GM12878 (cell line): ENCODE measurements at regions not wholly inside any gene's neighbourhood (a gene's known extent, or its start where the extent isn't known, plus 50 kb on each side); places are given as distances from the start of the nearest gene placed in this dataset.

ENCODE experiments used
- ATAC-seq: fragments of 200-7000 bp; cut with Tn5 transposase; 3 replicates; pipeline ENCODE4 v1.9.1; 2020; ENCODE audit warnings: mild to moderate bottlenecking, moderate library complexity
- BruUV-seq: library from RNA; stranded (reverse); fragments of 400-500 nt; replicated peaks from 2 replicates; lab custom pipeline; 2021; lab: Mats Ljungman, UMichigan
- CTCF ChIA-PET: fragments of 300-600 bp; sonication (Branson Sonifier 250); formaldehyde crosslinking; extraction: SDS; loops from one replicate; lab custom pipeline; 2021; ENCODE audit warnings: inconsistent platforms; lab: Yijun Ruan, JAX
- POLR2A ChIA-PET: fragments of 350-600 bp; formaldehyde crosslinking; extraction: SDS; loops from one replicate; lab custom pipeline; 2021; ENCODE audit warnings: inconsistent platforms; lab: Charles Lee
- RAD21 ChIA-PET: fragments of 300-600 bp; sonication (Branson Sonifier 250); formaldehyde crosslinking; loops from one replicate; lab custom pipeline; 2023; ENCODE audit warnings: antibody characterized with exemption; ENCODE audit not compliant: unreplicated experiment; lab: Charles Lee
- SMC1A ChIA-PET: fragments of 300-600 bp; sonication (Branson Sonifier 250); formaldehyde crosslinking; loops from one replicate; lab custom pipeline; 2023; ENCODE audit not compliant: unreplicated experiment, uncharacterized antibody; lab: Charles Lee
- DNase-seq: peaks from one replicate; pipeline ENCODE4 v3.0.0-alpha.2; 2011; ENCODE audit warnings: low read depth, low spot score
- FAIRE-seq: peaks from 3 replicates; lab custom pipeline; 2011; peaks lifted over from hg19 to GRCh38; lab: Jason Lieb, UNC
- H2AFZ ChIP-seq: 2 replicates; pipeline ENCODE4 v1.6.0; 2011; ENCODE audit warnings: low read depth, low read length, control low read depth; ENCODE audit not compliant: control insufficient read depth
- H3K27ac ChIP-seq: 2 replicates; pipeline ENCODE4 v1.5.1; 2011; ENCODE audit warnings: control low read depth; ENCODE audit not compliant: control insufficient read depth, insufficient read depth
- H3K27me3 ChIP-seq, 2 experiments: replicated peaks in 1 of 2; 2 replicates each; pipeline versions ENCODE4 v1.6.0 to v1.6.1; 2011; ENCODE audit warnings: low read length in 1 of 2; ENCODE audit not compliant: control insufficient read depth in 2 of 2, insufficient read depth in 2 of 2
- H3K36me3 ChIP-seq, 2 experiments: 2 replicates each; pipeline ENCODE4 v1.5.1; 2011; ENCODE audit warnings: low read length in 1 of 2; ENCODE audit not compliant: control insufficient read depth in 2 of 2, insufficient read depth in 2 of 2
- H3K4me1 ChIP-seq: 2 replicates; pipeline ENCODE4 v1.6.1; 2011; ENCODE audit warnings: mild to moderate bottlenecking, low read length, moderate library complexity, mixed read lengths; ENCODE audit not compliant: control insufficient read depth, insufficient read depth
- H3K4me2 ChIP-seq: 2 replicates; pipeline ENCODE4 v1.6.0; 2011; ENCODE audit warnings: control low read depth; ENCODE audit not compliant: control insufficient read depth, insufficient read depth
- H3K4me3 ChIP-seq: fragments of 200-600 bp; sonication (generic); 2 replicates; pipeline ENCODE4 v1.5.1; 2016
- H3K79me2 ChIP-seq: 2 replicates; pipeline ENCODE4 v1.6.0; 2011; ENCODE audit warnings: low read length; ENCODE audit not compliant: control insufficient read depth, insufficient read depth
- H3K9ac ChIP-seq: 2 replicates; pipeline ENCODE4 v1.8.0; 2011; ENCODE audit warnings: low read length, control low read depth, mixed read lengths; ENCODE audit not compliant: control insufficient read depth, insufficient read depth
- H3K9me3 ChIP-seq: replicated peaks from 3 replicates; pipeline ENCODE4 v1.5.1; 2011; ENCODE audit warnings: mild to moderate bottlenecking, low read length; ENCODE audit not compliant: control insufficient read depth, insufficient read depth
- H4K20me1 ChIP-seq: 2 replicates; pipeline ENCODE4 v1.6.0; 2011; ENCODE audit not compliant: control insufficient read depth, insufficient read depth
- ATF7 ChIP-seq: fragments of 450-650 bp; IDR thresholded peaks from 2 replicates; pipeline ENCODE4 v1.6.1; 2016; ENCODE audit warnings: low read depth, mild to moderate bottlenecking
- CBFB ChIP-seq: IDR thresholded peaks from 2 replicates; pipeline ENCODE4 v1.6.1; 2016; ENCODE audit warnings: antibody characterized with exemption, low read depth
- CHD1 ChIP-seq: IDR thresholded peaks from 2 replicates; pipeline ENCODE4 v1.6.1; 2012; ENCODE audit warnings: low read depth, low read length, improper control_type of control experiment
- CUX1 ChIP-seq: IDR thresholded peaks from 2 replicates; pipeline ENCODE4 v1.6.1; 2012; ENCODE audit warnings: improper control_type of control experiment, low read depth, low read length; ENCODE audit not compliant: insufficient replicate concordance
- EED ChIP-seq: sonication (generic); IDR thresholded peaks from 2 replicates; pipeline ENCODE4 v1.6.1; 2016; ENCODE audit warnings: antibody characterized with exemption, low read depth
- HDAC2 ChIP-seq: fragments of 200-600 bp; sonication (generic); IDR thresholded peaks from 2 replicates; pipeline ENCODE4 v1.6.1; 2017
- JUND ChIP-seq: IDR thresholded peaks from 2 replicates; pipeline ENCODE4 v1.6.1; 2012; ENCODE audit warnings: low read depth, mild to moderate bottlenecking, low read length, improper control_type of control experiment, moderate library complexity
- KLF5 ChIP-seq: fragments of 450-650 bp; IDR thresholded peaks from 2 replicates; pipeline ENCODE4 v1.6.1; 2014; ENCODE audit warnings: mild to moderate bottlenecking; ENCODE audit not compliant: partially characterized antibody
- MEF2A ChIP-seq: IDR thresholded peaks from 2 replicates; pipeline ENCODE4 v1.6.1; 2011; ENCODE audit warnings: low read depth, mild to moderate bottlenecking, low read length, moderate library complexity; ENCODE audit not compliant: insufficient read depth
- MYC ChIP-seq: IDR thresholded peaks from 2 replicates; pipeline ENCODE4 v1.6.1; 2011; ENCODE audit warnings: mild to moderate bottlenecking, low read length, moderate library complexity, inconsistent platforms; ENCODE audit not compliant: insufficient read depth, insufficient replicate concordance, insufficient read length, severe bottlenecking
- NBN ChIP-seq: fragments of 450-650 bp; IDR thresholded peaks from 2 replicates; pipeline ENCODE4 v1.6.1; 2016
- NR2C2 ChIP-seq: IDR thresholded peaks from 2 replicates; pipeline ENCODE4 v1.6.1; 2011; ENCODE audit warnings: borderline replicate concordance, low read depth; ENCODE audit not compliant: control insufficient read depth, insufficient read length
- PAX8 ChIP-seq: fragments of 450-650 bp; IDR thresholded peaks from 2 replicates; pipeline ENCODE4 v1.6.1; 2017; ENCODE audit warnings: mild to moderate bottlenecking, moderate library complexity
- RAD21 ChIP-seq: IDR thresholded peaks from 2 replicates; pipeline ENCODE4 v1.6.1; 2011; ENCODE audit warnings: mild to moderate bottlenecking, low read depth, low read length, moderate library complexity; ENCODE audit not compliant: insufficient read depth
- RB1 ChIP-seq: fragments of 450-650 bp; formaldehyde crosslinking; IDR thresholded peaks from 2 replicates; pipeline ENCODE4 v1.6.1; 2017; ENCODE audit warnings: mild to moderate bottlenecking, borderline replicate concordance
- SIN3A ChIP-seq: IDR thresholded peaks from 2 replicates; pipeline ENCODE4 v1.6.1; 2012; ENCODE audit warnings: low read depth, low read length, improper control_type of control experiment
- SIX5 ChIP-seq: IDR thresholded peaks from 2 replicates; pipeline ENCODE4 v1.6.1; 2011; ENCODE audit warnings: mild to moderate bottlenecking, low read depth, low read length, moderate library complexity; ENCODE audit not compliant: severe bottlenecking
- TARDBP ChIP-seq: IDR thresholded peaks from 2 replicates; pipeline ENCODE4 v1.6.1; 2016; ENCODE audit warnings: borderline replicate concordance
- ZNF274 ChIP-seq: IDR thresholded peaks from one replicate; pipeline ENCODE4 v1.8.0; 2011; ENCODE audit not compliant: insufficient read length, insufficient read depth
- WGBS: methylation state at CpG from one replicate; pipeline ENCODE4 v1.1.6; 2016; ENCODE audit warnings: low lambda C conversion rate; ENCODE audit not compliant: insufficient replicate concordance, insufficient coverage; ENCODE audit errors: missing lambda C conversion rate; 5-methylcytosine and 5-hydroxymethylcytosine counted together
- in situ Hi-C: fragments of 300-500 bp; cut with MboI; formaldehyde crosslinking; loops from 9 replicates; pipeline ENCODE4 v1.14.3; 2018; ENCODE audit warnings: mixed read lengths
- intact Hi-C: fragments of 100-400 bp; cut with micrococcal nuclease; formaldehyde crosslinking; loops from one replicate; pipeline ENCODE4 v1.14.2; 2022; ENCODE audit not compliant: unreplicated experiment

GRCh38 chr7:52685333-52685732 lies 350.1 kb upstream of the POM121L12 start (continued):
- TF ChIP-seq CUX1 (no peak), CBFB (no peak)

DNA sequence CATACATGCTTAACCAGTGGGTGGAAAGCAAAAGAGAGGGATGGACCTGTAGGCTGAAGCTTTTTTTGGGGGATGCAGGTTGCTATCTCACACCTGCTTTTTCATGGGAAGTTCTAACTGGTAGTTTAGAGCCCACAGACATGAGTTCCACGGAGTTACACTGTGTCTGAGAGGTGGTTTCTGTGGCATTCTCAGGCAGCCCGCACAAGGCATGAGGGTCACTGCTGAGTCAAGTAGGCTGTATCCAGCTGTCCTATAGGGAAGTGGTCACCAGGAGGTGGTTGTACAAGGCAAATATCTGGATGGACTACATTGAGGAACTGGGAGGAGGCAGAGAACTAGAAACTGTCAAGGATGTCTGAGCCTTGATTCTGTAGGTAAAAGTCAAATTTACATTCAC lies 351.0 kb upstream of the POM121L12 start:
- BruUV-seq = no TSS peak
- no peaks in the 10 kb centered on the region for H3K4me1 ChIP-seq
- intact Hi-C loops (no loop called here), in situ Hi-C loops (no loop called here)
- H3K27me3 ChIP-seq = no peaks in the 10 kb centered on the region
- H4K20me1 ChIP-seq = no peaks in the 10 kb centered on the region
- ATAC-seq (no peak), FAIRE-seq (no peak), DNase-seq (no peak)
- POLR2A ChIA-PET = no interaction called here
- H3K4me3 ChIP-seq = no peak overlapping the region
- no peaks in the 10 kb centered on the region for H3K36me3 ChIP-seq
- RAD21 ChIA-PET = no interaction called here
- TF ChIP-seq EED (no peak), RB1 (no peak), TARDBP (no peak), NBN (no peak), RAD21 (no peak), HDAC2 (no peak), SIX5 (no peak), SIN3A (no peak), JUND (no peak), ZNF274 (no peak), CHD1 (no peak), MEF2A (no peak), KLF5 (no peak), PAX8 (no peak), ATF7 (no peak), MYC (no peak), NR2C2 (no peak)
- no peak overlapping the region for H3K27ac ChIP-seq
- H2AFZ ChIP-seq = no peak overlapping the region
- 0% methylated on average over 2 of the region's 2 CpGs for WGBS
- no peak overlapping the region for H3K4me2 ChIP-seq
- CTCF ChIA-PET = no interaction called here
- H3K79me2 ChIP-seq = no peaks in the 10 kb centered on the region
- no peaks in the 10 kb centered on the region for H3K9me3 ChIP-seq
- SMC1A ChIA-PET = no interaction called here
- H3K9ac ChIP-seq = no peak overlapping the region
